Naive thymus-derived CD8-positive, alpha-beta T cell (primary cell): ENCODE measurements at regions not wholly inside any gene's neighbourhood (a gene's known extent, or its start where the extent isn't known, plus 50 kb on each side); places are given as distances from the start of the nearest gene placed in this dataset.

ENCODE experiments used
- ATAC-seq, 2 donors: fragments of 150-1000 bp; cut with Tn5 transposase in 1 of 2; sonication (Bioruptor Pico), chemical (Tn5 transposase) in 1 of 2; 1 replicate in 1 of 2; 2 replicates in 1 of 2; pipeline ENCODE4 v1.10.0; 2021; ENCODE audit warnings: mild to moderate bottlenecking in 2 of 2, moderate library complexity in 2 of 2
- POLR2A ChIA-PET: fragments of 350-600 bp; sonication (Branson Sonifier 250); formaldehyde crosslinking; loops from one replicate; lab custom pipeline; 2021; ENCODE audit warnings: antibody characterized with exemption; lab: Charles Lee
- DNase-seq, 10 donors: peaks; one replicate each; pipeline versions ENCODE4 v3.0.0 to v3.0.0-alpha.2; 2020 to 2022
- H3K27ac Mint-ChIP-seq, 10 donors: one replicate each; pipeline ENCODE4 v1.8.0; 2020 to 2022; ENCODE audit warnings: mild to moderate bottlenecking in 10 of 10, mixed read lengths in 10 of 10, moderate library complexity in 4 of 10, inconsistent platforms in 1 of 10
- H3K27me3 Mint-ChIP-seq, 5 donors: one replicate each; pipeline ENCODE4 v1.8.0; 2021 to 2022; ENCODE audit warnings: mixed read lengths in 5 of 5
- H3K36me3 Mint-ChIP-seq, 3 donors: one replicate each; pipeline ENCODE4 v1.8.0; 2020 to 2022; ENCODE audit warnings: mixed read lengths in 3 of 3, mild to moderate bottlenecking in 2 of 3, inconsistent platforms in 1 of 3
- H3K4me1 Mint-ChIP-seq, 4 donors: one replicate each; pipeline ENCODE4 v1.8.0; 2021 to 2022; ENCODE audit warnings: mixed read lengths in 4 of 4
- H3K4me3 Mint-ChIP-seq, 10 donors: one replicate each; pipeline ENCODE4 v1.8.0; 2020 to 2022; ENCODE audit warnings: mild to moderate bottlenecking in 10 of 10, mixed read lengths in 10 of 10, moderate library complexity in 6 of 10, inconsistent platforms in 1 of 10
- H3K9me3 Mint-ChIP-seq, 9 donors: one replicate each; pipeline ENCODE4 v1.8.0; 2020 to 2022; ENCODE audit warnings: mixed read lengths in 9 of 9, mild to moderate bottlenecking in 3 of 9, inconsistent platforms in 1 of 9, moderate library complexity in 1 of 9

GRCh38 chr18:40035966-40036365, 1919.1 kb upstream of the PIK3C3 start:
- no peak for ATAC-seq
- POLR2A ChIA-PET, result no interaction called here
- Mint-ChIP-seq H3K27me3 (no peaks in the 10 kb centered on the region), H3K36me3 (no peaks in the 10 kb centered on the region), H3K4me1 (no peaks in the 10 kb centered on the region), H3K4me3 (no peak overlapping the region), H3K9me3 (peaks cover 0 to 14% (median 0%) of the 10 kb centered on the region in 9 donors), H3K27ac (no peak overlapping the region)
- no peak for DNase-seq

- POLR2A ChIA-PET, result no interaction called here
- DNase-seq, result no peak
- H3K4me3 Mint-ChIP-seq, result no peak overlapping the region
- no peaks in the 10 kb centered on the region for H3K4me1 Mint-ChIP-seq
- no peaks in the 10 kb centered on the region for H3K27me3 Mint-ChIP-seq
- ATAC-seq, result no peak
- peaks cover 0 to 10% (median 0%) of the 10 kb centered on the region in 9 donors for H3K9me3 Mint-ChIP-seq
- H3K36me3 Mint-ChIP-seq, result no peaks in the 10 kb centered on the region
- no peak overlapping the region for H3K27ac Mint-ChIP-seq
Observed at GRCh38 chr18:40032076-40032475, 1923.0 kb upstream of the PIK3C3 start.

GRCh38 chr18:40031435-40031834, 1923.6 kb upstream of the PIK3C3 start:
- Mint-ChIP-seq H3K36me3 (no peaks in the 10 kb centered on the region), H3K27ac (no peak overlapping the region), H3K27me3 (no peaks in the 10 kb centered on the region), H3K9me3 (peaks cover 0 to 10% (median 0%) of the 10 kb centered on the region in 9 donors), H3K4me3 (no peak overlapping the region), H3K4me1 (no peaks in the 10 kb centered on the region)
- POLR2A ChIA-PET, result no interaction called here
- DNase-seq (no peak), ATAC-seq (no peak)

- Mint-ChIP-seq H3K27ac (no peak overlapping the region), H3K36me3 (no peaks in the 10 kb centered on the region), H3K4me1 (no peaks in the 10 kb centered on the region), H3K9me3 (peaks cover 0 to 19% (median 6%) of the 10 kb centered on the region in 9 donors), H3K27me3 (no peaks in the 10 kb centered on the region), H3K4me3 (no peak overlapping the region)
- POLR2A ChIA-PET, result no interaction called here
- ATAC-seq (no peak), DNase-seq (no peak)
Observed at GRCh38 chr18:40019797-40020392, 1935.1 kb upstream of the PIK3C3 start.

GRCh38 chr18:40018266-40018665, 1936.8 kb upstream of the PIK3C3 start:
- DNase-seq (no peak), ATAC-seq (no peak)
- Mint-ChIP-seq H3K4me3 (no peak overlapping the region), H3K27me3 (no peaks in the 10 kb centered on the region), H3K36me3 (no peaks in the 10 kb centered on the region), H3K27ac (no peak overlapping the region), H3K9me3 (peaks cover 0 to 22% (median 6%) of the 10 kb centered on the region in 9 donors), H3K4me1 (no peaks in the 10 kb centered on the region)
- POLR2A ChIA-PET, result no interaction called here

DNA sequence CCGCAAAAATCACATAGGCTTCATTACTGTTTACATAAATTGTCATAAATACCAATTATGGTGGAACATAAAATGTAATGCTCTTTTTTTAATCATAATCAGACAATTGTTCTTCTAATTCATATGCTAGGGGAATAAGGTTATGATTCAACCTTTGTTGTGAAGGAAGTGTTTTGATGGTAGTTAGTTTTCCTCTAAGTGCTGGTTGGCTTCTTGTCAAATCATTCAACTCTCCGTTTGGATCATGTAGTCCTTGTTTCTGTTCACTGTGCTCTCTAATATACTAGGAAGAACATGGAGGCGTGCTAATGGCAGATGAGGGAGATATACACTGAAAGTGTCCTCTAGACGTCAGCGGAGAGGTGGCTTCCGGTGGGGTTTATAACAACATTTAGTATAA, 1938.0 kb upstream of the PIK3C3 start:
- ATAC-seq, result no peak
- no peak overlapping the region for H3K4me3 Mint-ChIP-seq
- no peak for DNase-seq
- POLR2A ChIA-PET, result no interaction called here
- no peak overlapping the region for H3K27ac Mint-ChIP-seq
- H3K4me1 Mint-ChIP-seq, result no peaks in the 10 kb centered on the region
- no peaks in the 10 kb centered on the region for H3K36me3 Mint-ChIP-seq
- H3K9me3 Mint-ChIP-seq, result peaks cover 0 to 22% (median 3%) of the 10 kb centered on the region in 9 donors
- H3K27me3 Mint-ChIP-seq, result no peaks in the 10 kb centered on the region

- no peaks in the 10 kb centered on the region for H3K4me1 Mint-ChIP-seq
- POLR2A ChIA-PET, result no interaction called here
- ATAC-seq, result no peak
Observed at GRCh38 chr18:40016405-40016804, 1938.6 kb upstream of the PIK3C3 start.

GRCh38 chr18:40013001-40013609, 1941.9 kb upstream of the PIK3C3 start:
- peaks cover 0 to 23% (median 5%) of the 10 kb centered on the region in 9 donors for H3K9me3 Mint-ChIP-seq
- no peak for ATAC-seq
- H3K4me1 Mint-ChIP-seq, result no peaks in the 10 kb centered on the region

More at GRCh38 chr18:40016405-40016804, 1938.6 kb upstream of the PIK3C3 start:
- no peak for DNase-seq
- H3K27me3 Mint-ChIP-seq, result no peaks in the 10 kb centered on the region
- H3K27ac Mint-ChIP-seq, result no peak overlapping the region
- no peak overlapping the region for H3K4me3 Mint-ChIP-seq
- peaks cover 0 to 22% (median 0%) of the 10 kb centered on the region in 9 donors for H3K9me3 Mint-ChIP-seq
- H3K36me3 Mint-ChIP-seq, result no peaks in the 10 kb centered on the region

GRCh38 chr18:40011201-40011600, 1943.8 kb upstream of the PIK3C3 start:
- no peaks in the 10 kb centered on the region for H3K36me3 Mint-ChIP-seq
- DNase-seq, result no peak
- no peak for ATAC-seq
- H3K27me3 Mint-ChIP-seq, result no peaks in the 10 kb centered on the region
- H3K9me3 Mint-ChIP-seq, result peaks cover 0 to 16% (median 0%) of the 10 kb centered on the region in 9 donors
- no peak overlapping the region for H3K27ac Mint-ChIP-seq
- no peak overlapping the region for H3K4me3 Mint-ChIP-seq
- H3K4me1 Mint-ChIP-seq, result no peaks in the 10 kb centered on the region
- POLR2A ChIA-PET, result no interaction called here

More at GRCh38 chr18:40013001-40013609, 1941.9 kb upstream of the PIK3C3 start:
- H3K4me3 Mint-ChIP-seq, result no peak overlapping the region
- no peaks in the 10 kb centered on the region for H3K36me3 Mint-ChIP-seq
- DNase-seq, result no peak
- POLR2A ChIA-PET, result no interaction called here
- H3K27ac Mint-ChIP-seq, result no peak overlapping the region
- no peaks in the 10 kb centered on the region for H3K27me3 Mint-ChIP-seq

DNA sequence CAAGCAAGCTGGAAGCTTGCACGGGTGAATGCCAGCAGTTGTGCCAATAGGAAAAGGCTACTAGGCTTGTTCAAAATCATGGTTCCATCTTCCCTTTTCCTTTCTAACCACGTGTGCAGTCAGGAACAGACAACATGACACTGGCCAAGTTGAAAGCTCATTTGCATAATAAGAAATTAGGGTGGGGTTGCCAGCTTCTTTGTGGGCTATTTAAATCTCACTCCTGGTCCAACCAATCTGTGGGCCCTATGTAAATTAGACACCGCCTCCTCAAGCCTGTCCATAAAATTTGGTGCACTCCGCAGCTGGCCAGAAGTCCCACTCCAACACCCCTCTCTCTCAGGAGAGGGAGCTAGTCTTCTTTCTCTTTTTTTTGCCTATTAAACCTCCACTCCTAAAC, 1948.4 kb upstream of the PIK3C3 start:
- DNase-seq (no peak), ATAC-seq (no peak)
- no peaks in the 10 kb centered on the region for H3K36me3 Mint-ChIP-seq
- no peak overlapping the region for H3K27ac Mint-ChIP-seq
- H3K4me3 Mint-ChIP-seq, result no peak overlapping the region
- H3K27me3 Mint-ChIP-seq, result no peaks in the 10 kb centered on the region
- POLR2A ChIA-PET, result no interaction called here
- no peaks in the 10 kb centered on the region for H3K4me1 Mint-ChIP-seq
- peaks cover 0 to 15% (median 4%) of the 10 kb centered on the region in 9 donors for H3K9me3 Mint-ChIP-seq

DNA sequence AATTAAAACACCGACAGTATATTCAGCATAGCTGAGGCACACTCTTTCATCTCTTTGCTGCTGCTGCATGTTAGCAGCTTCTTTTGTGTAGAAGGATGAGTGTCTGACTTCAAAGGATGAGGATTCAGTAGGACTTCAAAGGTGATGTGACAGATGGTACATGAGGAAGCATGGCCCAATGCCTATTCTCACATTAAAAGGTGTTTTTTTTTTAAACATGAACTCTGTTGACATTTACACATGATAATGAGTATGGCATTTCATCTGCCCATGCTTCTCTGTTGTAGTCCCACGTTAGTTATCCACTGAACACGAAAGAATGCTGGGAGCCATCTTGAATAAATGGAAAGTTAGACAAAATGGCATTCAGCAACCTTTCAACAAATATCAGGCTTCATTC, 1950.8 kb upstream of the PIK3C3 start:
- Mint-ChIP-seq H3K27ac (no peak overlapping the region), H3K4me3 (no peak overlapping the region), H3K4me1 (no peaks in the 10 kb centered on the region), H3K9me3 (peaks cover 0 to 16% (median 2%) of the 10 kb centered on the region in 9 donors), H3K27me3 (no peaks in the 10 kb centered on the region), H3K36me3 (no peaks in the 10 kb centered on the region)
- DNase-seq, result no peak
- no peak for ATAC-seq
- POLR2A ChIA-PET, result no interaction called here

- Mint-ChIP-seq H3K27ac (no peak overlapping the region), H3K27me3 (no peaks in the 10 kb centered on the region), H3K4me1 (no peaks in the 10 kb centered on the region)
Observed at GRCh38 chr18:39998317-39998716, 1956.7 kb upstream of the PIK3C3 start.

GRCh38 chr18:39994498-39994897, 1960.5 kb upstream of the PIK3C3 start:
- ATAC-seq (no peak), DNase-seq (no peak)
- Mint-ChIP-seq H3K36me3 (peaks cover 0 to 2% (median 0%) of the 10 kb centered on the region in 3 donors), H3K9me3 (peaks cover 0 to 11% (median 4%) of the 10 kb centered on the region in 9 donors), H3K27me3 (no peaks in the 10 kb centered on the region), H3K4me3 (no peak overlapping the region), H3K4me1 (no peaks in the 10 kb centered on the region), H3K27ac (no peak overlapping the region)
- POLR2A ChIA-PET, result no interaction called here

More at GRCh38 chr18:39998317-39998716, 1956.7 kb upstream of the PIK3C3 start:
- Mint-ChIP-seq H3K9me3 (peaks cover 0 to 22% (median 4%) of the 10 kb centered on the region in 9 donors), H3K4me3 (no peak overlapping the region), H3K36me3 (no peaks in the 10 kb centered on the region)
- POLR2A ChIA-PET, result no interaction called here
- ATAC-seq, result no peak
- no peak for DNase-seq
